ENCODE measurements at regions not wholly inside any gene's neighbourhood (a gene's known extent, or its start where the extent isn't known, plus 50 kb on each side); places are given as distances from the start of the nearest gene placed in this dataset.

GRCh38 chr4:152236519-152237056, 299.3 kb downstream of the FBXW7 start:
- Histone ChIP-seq H3K27me3 (ENCODE audit: control insufficient read depth, insufficient read depth, low read length) (no peaks in the 10 kb centered on the region; the same call in 1 of the 2 replicates), H3K36me3 (ENCODE audit: control insufficient read depth, insufficient read depth, low read length) (no peaks in the 10 kb centered on the region), H3K4me3 (ENCODE audit: low read depth, low read length) (no peak overlapping the region)
- no peak for TF ChIP-seq CTCF (IDR thresholded peaks at IDR 0.05; ENCODE audit: insufficient read depth, low read depth, low read length)
- CTCF ChIA-PET: no interaction called here
- no peak for DNase-seq (ENCODE audit: low read depth)
- POLR2A ChIA-PET: no interaction called here

- Histone ChIP-seq H3K4me3 (ENCODE audit: low read depth, low read length) (no peak overlapping the region), H3K27me3 (ENCODE audit: control insufficient read depth, insufficient read depth, low read length) (no peaks in the 10 kb centered on the region; the same call in 1 of the 2 replicates), H3K36me3 (ENCODE audit: control insufficient read depth, insufficient read depth, low read length) (no peaks in the 10 kb centered on the region)
- no peak for DNase-seq (ENCODE audit: low read depth)
- ChIA-PET POLR2A (no interaction called here), CTCF (interaction anchor here (1.3 kb wide), 1 partner anchor 8 kb away, joined by 4 read pairs; no protein-coding TSS in a partner anchor)
- no peak for TF ChIP-seq CTCF (IDR thresholded peaks at IDR 0.05; ENCODE audit: insufficient read depth, low read depth, low read length)
Observed at GRCh38 chr4:152235718-152236117, 300.2 kb downstream of the FBXW7 start.

GRCh38 chr4:152234571-152234970, 301.3 kb downstream of the FBXW7 start:
- CTCF ChIA-PET: no interaction called here

GRCh38 chr4:152232271-152232670, 303.6 kb downstream of the FBXW7 start:
- POLR2A ChIA-PET: no interaction called here
- CTCF ChIA-PET: interaction anchor here (1.2 to 1.9 kb wide), 2 partner anchors 9 to 12 kb away, joined by 5 to 6 read pairs; no protein-coding TSS in a partner anchor
- TF ChIP-seq CTCF (IDR thresholded peaks at IDR 0.05; ENCODE audit: insufficient read depth, low read depth, low read length): no peak
- no peaks in the 10 kb centered on the region; the same call in 1 of the 2 replicates for H3K27me3 ChIP-seq (ENCODE audit: control insufficient read depth, insufficient read depth, low read length)
- H3K4me3 ChIP-seq (ENCODE audit: low read depth, low read length): no peak overlapping the region
- no peak for DNase-seq (ENCODE audit: low read depth)
- H3K36me3 ChIP-seq (ENCODE audit: control insufficient read depth, insufficient read depth, low read length): no peaks in the 10 kb centered on the region

More at GRCh38 chr4:152234571-152234970, 301.3 kb downstream of the FBXW7 start:
- POLR2A ChIA-PET: no interaction called here
- no peak overlapping the region for H3K4me3 ChIP-seq (ENCODE audit: low read depth, low read length)
- no peaks in the 10 kb centered on the region; the same call in 1 of the 2 replicates for H3K27me3 ChIP-seq (ENCODE audit: control insufficient read depth, insufficient read depth, low read length)
- no peak for TF ChIP-seq CTCF (IDR thresholded peaks at IDR 0.05; ENCODE audit: insufficient read depth, low read depth, low read length)
- no peaks in the 10 kb centered on the region for H3K36me3 ChIP-seq (ENCODE audit: control insufficient read depth, insufficient read depth, low read length)
- DNase-seq (ENCODE audit: low read depth): no peak

- no peak for DNase-seq (ENCODE audit: low read depth)
- no peak overlapping the region for H3K4me3 ChIP-seq (ENCODE audit: low read depth, low read length)
- ChIA-PET POLR2A (no interaction called here), CTCF (interaction anchor here (0.9 to 1.0 kb wide), 2 partner anchors 10 to 21 kb away, joined by 3 read pairs; no protein-coding TSS in a partner anchor)
- no peaks in the 10 kb centered on the region; the same call in 1 of the 2 replicates for H3K27me3 ChIP-seq (ENCODE audit: control insufficient read depth, insufficient read depth, low read length)
- H3K36me3 ChIP-seq (ENCODE audit: control insufficient read depth, insufficient read depth, low read length): no peaks in the 10 kb centered on the region
- TF ChIP-seq CTCF (IDR thresholded peaks at IDR 0.05; ENCODE audit: insufficient read depth, low read depth, low read length): no peak
Observed at GRCh38 chr4:152229782-152230289, 306.1 kb downstream of the FBXW7 start.

All from BJ (cell line).